ENCODE measurements at regions not wholly inside any gene's neighbourhood (a gene's known extent, or its start where the extent isn't known, plus 50 kb on each side); places are given as distances from the start of the nearest gene placed in this dataset.

GRCh38 chr13:72072261-72072660 lies 205.3 kb upstream of the DACH1 start:
- no peak for TF ChIP-seq CTCF (IDR thresholded peaks at IDR 0.05; ENCODE audit: insufficient read depth, low read length)
- no peak for TF ChIP-seq GABPA (IDR thresholded peaks at IDR 0.05; ENCODE audit: low read depth)
- no peak for TF ChIP-seq REST (IDR thresholded peaks at IDR 0.05; ENCODE audit: insufficient replicate concordance, low read depth)
- no peak for TF ChIP-seq POLR2AphosphoS5 (IDR thresholded peaks at IDR 0.05; ENCODE audit: low read depth)
- no peak for TF ChIP-seq SPI1 (IDR thresholded peaks at IDR 0.05; ENCODE audit: borderline replicate concordance, low read depth)
